GM12878 (cell line): ENCODE measurements at regions not wholly inside any gene's neighbourhood (a gene's known extent, or its start where the extent isn't known, plus 50 kb on each side); places are given as distances from the start of the nearest gene placed in this dataset.

Experiments
- ATAC-seq: fragments of 200-7000 bp; cut with Tn5 transposase; 3 replicates; pipeline ENCODE4 v1.9.1; 2020; ENCODE audit warnings: mild to moderate bottlenecking, moderate library complexity
- BruUV-seq: library from RNA; stranded (reverse); fragments of 400-500 nt; replicated peaks from 2 replicates; lab custom pipeline; 2021; lab: Mats Ljungman, UMichigan
- CTCF ChIA-PET: fragments of 300-600 bp; sonication (Branson Sonifier 250); formaldehyde crosslinking; extraction: SDS; loops from one replicate; lab custom pipeline; 2021; ENCODE audit warnings: inconsistent platforms; lab: Yijun Ruan, JAX
- POLR2A ChIA-PET: fragments of 350-600 bp; formaldehyde crosslinking; extraction: SDS; loops from one replicate; lab custom pipeline; 2021; ENCODE audit warnings: inconsistent platforms; lab: Charles Lee
- RAD21 ChIA-PET: fragments of 300-600 bp; sonication (Branson Sonifier 250); formaldehyde crosslinking; loops from one replicate; lab custom pipeline; 2023; ENCODE audit warnings: antibody characterized with exemption; ENCODE audit not compliant: unreplicated experiment; lab: Charles Lee
- SMC1A ChIA-PET: fragments of 300-600 bp; sonication (Branson Sonifier 250); formaldehyde crosslinking; loops from one replicate; lab custom pipeline; 2023; ENCODE audit not compliant: unreplicated experiment, uncharacterized antibody; lab: Charles Lee
- DNase-seq: peaks from one replicate; pipeline ENCODE4 v3.0.0-alpha.2; 2011; ENCODE audit warnings: low read depth, low spot score
- FAIRE-seq: peaks from 3 replicates; lab custom pipeline; 2011; peaks lifted over from hg19 to GRCh38; lab: Jason Lieb, UNC
- H2AFZ ChIP-seq: 2 replicates; pipeline ENCODE4 v1.6.0; 2011; ENCODE audit warnings: low read depth, low read length, control low read depth; ENCODE audit not compliant: control insufficient read depth
- H3K27ac ChIP-seq: 2 replicates; pipeline ENCODE4 v1.5.1; 2011; ENCODE audit warnings: control low read depth; ENCODE audit not compliant: control insufficient read depth, insufficient read depth
- H3K27me3 ChIP-seq, 2 experiments: replicated peaks in 1 of 2; 2 replicates each; pipeline versions ENCODE4 v1.6.0 to v1.6.1; 2011; ENCODE audit warnings: low read length in 1 of 2; ENCODE audit not compliant: control insufficient read depth in 2 of 2, insufficient read depth in 2 of 2
- H3K36me3 ChIP-seq, 2 experiments: 2 replicates each; pipeline ENCODE4 v1.5.1; 2011; ENCODE audit warnings: low read length in 1 of 2; ENCODE audit not compliant: control insufficient read depth in 2 of 2, insufficient read depth in 2 of 2
- H3K4me1 ChIP-seq: 2 replicates; pipeline ENCODE4 v1.6.1; 2011; ENCODE audit warnings: mild to moderate bottlenecking, low read length, moderate library complexity, mixed read lengths; ENCODE audit not compliant: control insufficient read depth, insufficient read depth
- H3K4me2 ChIP-seq: 2 replicates; pipeline ENCODE4 v1.6.0; 2011; ENCODE audit warnings: control low read depth; ENCODE audit not compliant: control insufficient read depth, insufficient read depth
- H3K4me3 ChIP-seq: fragments of 200-600 bp; sonication (generic); 2 replicates; pipeline ENCODE4 v1.5.1; 2016
- H3K79me2 ChIP-seq: 2 replicates; pipeline ENCODE4 v1.6.0; 2011; ENCODE audit warnings: low read length; ENCODE audit not compliant: control insufficient read depth, insufficient read depth
- H3K9ac ChIP-seq: 2 replicates; pipeline ENCODE4 v1.8.0; 2011; ENCODE audit warnings: low read length, control low read depth, mixed read lengths; ENCODE audit not compliant: control insufficient read depth, insufficient read depth
- H3K9me3 ChIP-seq: replicated peaks from 3 replicates; pipeline ENCODE4 v1.5.1; 2011; ENCODE audit warnings: mild to moderate bottlenecking, low read length; ENCODE audit not compliant: control insufficient read depth, insufficient read depth
- H4K20me1 ChIP-seq: 2 replicates; pipeline ENCODE4 v1.6.0; 2011; ENCODE audit not compliant: control insufficient read depth, insufficient read depth
- BCLAF1 ChIP-seq: fragments of 450-650 bp; IDR thresholded peaks from 2 replicates; pipeline ENCODE4 v1.6.1; 2017; ENCODE audit warnings: antibody characterized with exemption, mild to moderate bottlenecking, moderate library complexity
- BRCA1 ChIP-seq: IDR thresholded peaks from 2 replicates; pipeline ENCODE4 v1.6.1; 2011; ENCODE audit warnings: low read depth, low read length, improper control_type of control experiment
- ELK1 ChIP-seq: IDR thresholded peaks from 2 replicates; pipeline ENCODE4 v1.6.1; 2012; ENCODE audit warnings: low read depth, low read length, improper control_type of control experiment
- KLF5 ChIP-seq: fragments of 450-650 bp; IDR thresholded peaks from 2 replicates; pipeline ENCODE4 v1.6.1; 2014; ENCODE audit warnings: mild to moderate bottlenecking; ENCODE audit not compliant: partially characterized antibody
- MTA3 ChIP-seq: IDR thresholded peaks from 2 replicates; pipeline ENCODE4 v1.6.1; 2012; ENCODE audit warnings: low read length, inconsistent platforms, borderline replicate concordance
- MYB ChIP-seq: fragments of 150-350 bp; IDR thresholded peaks from 2 replicates; pipeline ENCODE4 v1.6.1; 2014; ENCODE audit warnings: mild to moderate bottlenecking, low read depth, low read length, borderline replicate concordance
- NBN ChIP-seq: fragments of 450-650 bp; IDR thresholded peaks from 2 replicates; pipeline ENCODE4 v1.6.1; 2016
- NFYA ChIP-seq: IDR thresholded peaks from 2 replicates; pipeline ENCODE4 v1.6.1; 2011; ENCODE audit warnings: low read depth, mild to moderate bottlenecking, low read length, improper control_type of control experiment, borderline replicate concordance
- NKRF ChIP-seq: fragments of 450-650 bp; conservative IDR thresholded peaks from 2 replicates; pipeline ENCODE4 v1.6.1; 2017; ENCODE audit warnings: mild to moderate bottlenecking, moderate library complexity
- NRF1 ChIP-seq: conservative IDR thresholded peaks from 2 replicates; pipeline ENCODE4 v1.6.1; 2011; ENCODE audit warnings: mild to moderate bottlenecking, low read depth, low read length, improper control_type of control experiment
- SIN3A ChIP-seq: IDR thresholded peaks from 2 replicates; pipeline ENCODE4 v1.6.1; 2012; ENCODE audit warnings: low read depth, low read length, improper control_type of control experiment
- STAT1 ChIP-seq: fragments of 450-650 bp; conservative IDR thresholded peaks from 2 replicates; pipeline ENCODE4 v1.6.1; 2014; ENCODE audit warnings: antibody characterized with exemption, mild to moderate bottlenecking
- TBL1XR1 ChIP-seq: IDR thresholded peaks from 2 replicates; pipeline ENCODE4 v1.6.1; 2012; ENCODE audit warnings: low read depth, low read length, improper control_type of control experiment
- ZNF24 ChIP-seq: fragments of 450-650 bp; IDR thresholded peaks from 2 replicates; pipeline ENCODE4 v1.6.1; 2017; ENCODE audit warnings: antibody characterized with exemption, mild to moderate bottlenecking
- WGBS: methylation state at CpG from one replicate; pipeline ENCODE4 v1.1.6; 2016; ENCODE audit warnings: low lambda C conversion rate; ENCODE audit not compliant: insufficient replicate concordance, insufficient coverage; ENCODE audit errors: missing lambda C conversion rate; 5-methylcytosine and 5-hydroxymethylcytosine counted together
- in situ Hi-C: fragments of 300-500 bp; cut with MboI; formaldehyde crosslinking; loops from 9 replicates; pipeline ENCODE4 v1.14.3; 2018; ENCODE audit warnings: mixed read lengths
- intact Hi-C: fragments of 100-400 bp; cut with micrococcal nuclease; formaldehyde crosslinking; loops from one replicate; pipeline ENCODE4 v1.14.2; 2022; ENCODE audit not compliant: unreplicated experiment

GRCh38 chr11:116697011-116697410 is 75.8 kb downstream of the BUD13 start (continued):
- TF ChIP-seq KLF5 (no peak), NBN (no peak), MYB (no peak), BRCA1 (no peak), NRF1 (no peak), TBL1XR1 (no peak)

- ATAC-seq: no peak
- in situ Hi-C loops: loop anchor here (10.0 kb wide), 1 partner anchor 1362 kb away; no protein-coding TSS in a partner anchor
- TF ChIP-seq BCLAF1 (no peak), STAT1 (no peak), ZNF24 (no peak), NFYA (no peak), SIN3A (no peak), ELK1 (no peak), NKRF (no peak), MTA3 (no peak)
Observed at GRCh38 chr11:116696381-116696941, 76.3 kb downstream of the BUD13 start.

More at GRCh38 chr11:116696381-116696941, 76.3 kb downstream of the BUD13 start:
- SMC1A ChIA-PET: no interaction called here
- H3K27me3 ChIP-seq: peaks cover 0 to 3% of the 10 kb centered on the region in 2 experiments; a peak in 2 of 4 replicates
- WGBS: 23% methylated on average over 8 of the region's 11 CpGs
- H3K4me3 ChIP-seq: no peak overlapping the region
- no peak overlapping the region for H2AFZ ChIP-seq
- POLR2A ChIA-PET: interaction anchor here (0.5 kb wide), 1 partner anchor 539 kb away, joined by 6 read pairs; no protein-coding TSS in a partner anchor
- H4K20me1 ChIP-seq: no peaks in the 10 kb centered on the region
- BruUV-seq: no TSS peak
- FAIRE-seq (no peak), DNase-seq (no peak)
- no peaks in the 10 kb centered on the region for H3K9me3 ChIP-seq
- no peaks in the 10 kb centered on the region for H3K36me3 ChIP-seq
- CTCF ChIA-PET: interaction anchor here (1.2 kb wide), 1 partner anchor 9 kb away, joined by 3 read pairs; no protein-coding TSS in a partner anchor
- H3K4me2 ChIP-seq: no peak overlapping the region
- intact Hi-C loops: no loop called here
- no peak overlapping the region for H3K27ac ChIP-seq
- H3K4me1 ChIP-seq: no peaks in the 10 kb centered on the region
- no peaks in the 10 kb centered on the region for H3K79me2 ChIP-seq
- H3K9ac ChIP-seq: no peak overlapping the region
- RAD21 ChIA-PET: no interaction called here
